ENCODE measurements at regions not wholly inside any gene's neighbourhood (a gene's known extent, or its start where the extent isn't known, plus 50 kb on each side); places are given as distances from the start of the nearest gene placed in this dataset.

DNA sequence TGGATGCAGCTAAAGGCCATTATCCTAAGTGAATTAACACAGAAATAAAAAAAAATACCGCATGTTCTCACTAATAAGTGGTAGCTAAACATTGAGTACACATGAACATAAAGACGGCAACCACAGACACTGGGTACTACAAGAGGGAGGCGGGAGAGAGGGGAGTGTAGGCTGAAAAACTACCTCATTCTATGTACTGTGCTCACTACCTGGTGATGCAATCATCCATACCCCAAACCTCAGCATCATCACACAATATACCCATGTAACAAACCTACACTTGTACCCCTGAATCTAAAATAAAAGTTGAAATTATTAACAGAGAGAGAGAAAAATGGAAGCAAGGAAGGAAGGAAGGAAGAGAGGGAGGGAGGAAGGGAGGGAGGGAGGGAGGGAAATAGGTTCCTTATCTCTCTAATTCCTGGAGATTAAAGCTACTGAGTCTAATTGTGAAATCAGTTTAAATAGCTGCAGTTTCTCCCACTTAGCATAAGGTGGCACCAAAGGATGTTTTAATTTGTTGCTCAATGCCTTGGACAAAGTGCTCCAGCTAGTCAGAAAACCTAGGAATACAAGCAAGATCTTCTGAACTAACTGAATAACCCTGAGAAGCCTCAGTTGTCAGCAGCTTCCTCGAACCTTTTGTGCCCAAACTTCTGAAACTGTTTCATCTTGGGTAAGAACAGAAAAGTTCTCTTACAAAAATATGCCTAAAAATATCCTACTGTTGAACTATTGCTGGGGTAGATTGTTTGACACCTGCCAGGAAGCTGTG is 79.4 kb upstream of the ATP11B start:
- intact Hi-C loops (cut with DNase I), result loop anchor here (5.0 kb wide), 1 partner anchor 123 kb away; no protein-coding TSS in a partner anchor
- H3K27me3 ChIP-seq (replicated peaks; ENCODE audit: insufficient read depth), result no peaks in the 10 kb centered on the region
- 52% methylated on average over 4 of the region's 4 CpGs for WGBS
- no peaks in the 10 kb centered on the region for H3K4me1 ChIP-seq (replicated peaks)
- DNase-seq (ENCODE audit: low spot score), result no peak
- H3K27ac ChIP-seq, result no peak overlapping the region
- TF ChIP-seq POLR2A (IDR thresholded peaks at IDR 0.05), result no peak
- TF ChIP-seq POLR2AphosphoS5 (IDR thresholded peaks at IDR 0.05), result peak; percentile 31
- TF ChIP-seq, protein P1, sequence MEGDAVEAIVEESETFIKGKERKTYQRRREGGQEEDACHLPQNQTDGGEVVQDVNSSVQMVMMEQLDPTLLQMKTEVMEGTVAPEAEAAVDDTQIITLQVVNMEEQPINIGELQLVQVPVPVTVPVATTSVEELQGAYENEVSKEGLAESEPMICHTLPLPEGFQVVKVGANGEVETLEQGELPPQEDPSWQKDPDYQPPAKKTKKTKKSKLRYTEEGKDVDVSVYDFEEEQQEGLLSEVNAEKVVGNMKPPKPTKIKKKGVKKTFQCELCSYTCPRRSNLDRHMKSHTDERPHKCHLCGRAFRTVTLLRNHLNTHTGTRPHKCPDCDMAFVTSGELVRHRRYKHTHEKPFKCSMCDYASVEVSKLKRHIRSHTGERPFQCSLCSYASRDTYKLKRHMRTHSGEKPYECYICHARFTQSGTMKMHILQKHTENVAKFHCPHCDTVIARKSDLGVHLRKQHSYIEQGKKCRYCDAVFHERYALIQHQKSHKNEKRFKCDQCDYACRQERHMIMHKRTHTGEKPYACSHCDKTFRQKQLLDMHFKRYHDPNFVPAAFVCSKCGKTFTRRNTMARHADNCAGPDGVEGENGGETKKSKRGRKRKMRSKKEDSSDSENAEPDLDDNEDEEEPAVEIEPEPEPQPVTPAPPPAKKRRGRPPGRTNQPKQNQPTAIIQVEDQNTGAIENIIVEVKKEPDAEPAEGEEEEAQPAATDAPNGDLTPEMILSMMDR (IDR thresholded peaks at IDR 0.05), result peak in 3 of 4 experiments; percentile 29 to 70 (median 68)
- H3K4me3 ChIP-seq, result no peak overlapping the region
- H3K36me3 ChIP-seq, result no peaks in the 10 kb centered on the region
- no peaks in the 10 kb centered on the region for H3K9me3 ChIP-seq

DNA sequence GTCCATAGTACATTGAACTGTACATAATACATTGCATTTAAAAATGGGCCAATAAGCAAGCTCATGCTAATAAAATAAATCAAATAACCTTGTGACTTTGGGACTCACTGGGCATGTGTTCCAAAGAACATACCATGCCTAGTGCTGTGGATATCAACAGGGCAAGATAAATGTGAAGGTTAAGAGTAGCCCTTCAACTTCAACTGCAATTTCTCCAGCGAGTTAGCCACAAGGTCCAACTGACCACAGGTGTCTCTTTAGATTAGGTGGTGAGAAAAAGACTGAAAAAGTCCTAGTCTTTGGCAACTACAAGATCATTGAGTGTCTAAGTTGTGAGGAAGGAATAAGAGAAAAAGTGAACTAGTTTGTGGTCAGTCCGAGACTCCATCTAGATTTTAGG is 78.3 kb upstream of the ATP11B start:
- Histone ChIP-seq H3K27me3 (replicated peaks; ENCODE audit: insufficient read depth) (no peaks in the 10 kb centered on the region), H3K4me1 (replicated peaks) (no peaks in the 10 kb centered on the region), H3K4me3 (no peak overlapping the region), H3K36me3 (no peaks in the 10 kb centered on the region), H3K27ac (no peak overlapping the region), H3K9me3 (no peaks in the 10 kb centered on the region)
- DNase-seq (ENCODE audit: low spot score), result no peak
- 93% methylated on average over 2 of the region's 2 CpGs for WGBS
- no peak for TF ChIP-seq POLR2AphosphoS5 (IDR thresholded peaks at IDR 0.05)
- TF ChIP-seq, protein P1 (IDR thresholded peaks at IDR 0.05), result no peak
- TF ChIP-seq POLR2A (IDR thresholded peaks at IDR 0.05), result no peak
- intact Hi-C loops (cut with DNase I), result no loop called here

GRCh38 chr3:182716114-182716688 is 77.1 kb upstream of the ATP11B start:
- Histone ChIP-seq H3K27me3 (replicated peaks; ENCODE audit: insufficient read depth) (no peaks in the 10 kb centered on the region), H3K27ac (peak overlapping the region in 1 of 2 donors; percentile 32), H3K9me3 (no peaks in the 10 kb centered on the region), H3K4me1 (replicated peaks) (no peaks in the 10 kb centered on the region), H3K4me3 (no peak overlapping the region), H3K36me3 (no peaks in the 10 kb centered on the region)
- no peak for DNase-seq (ENCODE audit: low spot score)
- intact Hi-C loops (cut with DNase I), result no loop called here
- TF ChIP-seq POLR2A (IDR thresholded peaks at IDR 0.05) (no peak), POLR2AphosphoS5 (IDR thresholded peaks at IDR 0.05) (no peak)
- TF ChIP-seq, protein P1 (IDR thresholded peaks at IDR 0.05), result no peak
- WGBS, result 18% methylated on average over 1 of the region's 1 CpG

DNA sequence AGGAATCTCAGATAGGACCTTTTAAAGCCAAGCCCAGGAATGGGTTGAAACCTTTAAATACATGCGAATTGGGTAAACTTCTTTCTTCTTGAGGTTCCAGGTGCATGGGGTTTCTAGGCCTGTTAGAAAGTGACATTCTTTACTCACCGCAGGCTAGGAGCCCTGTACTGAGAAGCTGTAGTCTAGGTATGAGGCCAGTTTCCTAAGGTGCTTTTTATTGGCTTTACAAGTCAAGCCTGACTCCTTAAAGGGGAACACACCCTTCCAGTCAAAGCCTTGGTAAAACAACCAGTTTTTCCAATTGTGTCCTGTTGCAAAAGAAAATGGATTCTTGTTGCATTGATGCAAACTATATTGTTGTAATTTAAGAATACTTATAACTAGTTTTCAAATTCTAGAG is 76.1 kb upstream of the ATP11B start:
- intact Hi-C loops (cut with DNase I), result no loop called here
- Histone ChIP-seq H3K36me3 (no peaks in the 10 kb centered on the region), H3K27ac (no peak overlapping the region), H3K4me3 (no peak overlapping the region), H3K4me1 (replicated peaks) (no peaks in the 10 kb centered on the region), H3K27me3 (replicated peaks; ENCODE audit: insufficient read depth) (no peaks in the 10 kb centered on the region), H3K9me3 (no peaks in the 10 kb centered on the region)
- TF ChIP-seq, protein P1 (IDR thresholded peaks at IDR 0.05), result no peak
- peak; percentile 65 for TF ChIP-seq POLR2AphosphoS5 (IDR thresholded peaks at IDR 0.05)
- peak; percentile 19 for DNase-seq (ENCODE audit: low spot score)
- WGBS, result 55% methylated on average over 2 of the region's 2 CpGs

DNA sequence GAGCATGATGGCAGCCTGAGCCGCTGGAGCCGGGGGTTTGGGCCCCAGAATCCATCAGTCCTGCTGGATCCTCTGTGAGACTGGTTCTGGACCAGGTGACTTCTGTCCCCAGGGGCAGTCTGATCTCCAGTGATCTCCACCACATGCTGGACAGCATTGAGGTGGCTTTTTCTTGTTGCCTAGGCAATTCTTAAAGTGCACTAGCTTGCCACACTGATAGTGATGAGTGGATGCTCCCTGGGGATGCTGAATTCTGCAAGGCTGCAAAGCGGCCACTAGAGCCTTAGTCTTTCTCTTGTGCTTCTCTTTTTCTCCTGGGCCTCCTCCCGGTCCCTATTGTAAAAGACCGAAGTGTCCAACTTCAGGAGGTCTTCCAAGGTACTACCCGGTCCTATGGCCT is 70.4 kb upstream of the ATP11B start:
- Histone ChIP-seq H3K36me3 (no peaks in the 10 kb centered on the region), H3K27me3 (replicated peaks; ENCODE audit: insufficient read depth) (no peaks in the 10 kb centered on the region), H3K27ac (no peak overlapping the region), H3K4me1 (replicated peaks) (no peaks in the 10 kb centered on the region), H3K4me3 (no peak overlapping the region), H3K9me3 (no peaks in the 10 kb centered on the region)
- TF ChIP-seq POLR2A (IDR thresholded peaks at IDR 0.05), result no peak
- TF ChIP-seq POLR2AphosphoS5 (IDR thresholded peaks at IDR 0.05), result no peak
- TF ChIP-seq, protein P1 (IDR thresholded peaks at IDR 0.05), result no peak
- DNase-seq (ENCODE audit: low spot score), result no peak
- intact Hi-C loops (cut with DNase I), result no loop called here
- 94% methylated on average over 6 of the region's 6 CpGs for WGBS

All from prostate gland (tissue), 2 donors.